ENCODE measurements at regions not wholly inside any gene's neighbourhood (a gene's known extent, or its start where the extent isn't known, plus 50 kb on each side); places are given as distances from the start of the nearest gene placed in this dataset.
A peak's percentile ranks its signal among the peaks of the same experiment; 100 is the strongest.

DNA sequence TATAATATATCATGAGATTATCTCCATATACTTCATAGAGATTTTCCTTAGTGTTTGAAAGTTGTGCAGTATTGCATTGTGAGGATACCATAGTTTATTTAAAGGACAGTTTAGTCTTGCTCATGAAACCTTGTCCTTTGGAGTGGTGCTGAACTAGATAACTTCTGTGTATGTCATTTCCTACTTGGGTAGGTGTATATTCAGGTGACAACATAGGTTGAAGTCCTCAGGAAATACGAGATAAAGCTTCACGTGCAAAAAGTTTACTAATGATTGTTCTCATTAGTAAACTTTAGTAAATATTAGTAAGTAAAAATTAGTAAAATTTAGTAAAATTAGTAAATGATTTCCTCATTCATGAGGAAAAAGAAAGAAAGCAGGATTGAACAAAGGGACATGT is 521.3 kb upstream of the LRRC4C start:
- peaks cover 0 to 10% (median 3%) of the 10 kb centered on the region in 7 donors for H3K9me3 Mint-ChIP-seq
- no peaks in the 10 kb centered on the region for H3K27me3 Mint-ChIP-seq
- H3K27ac Mint-ChIP-seq: no peak overlapping the region
- ATAC-seq (ENCODE audit: low read depth in 2 of 2) (no peak), DNase-seq (no peak)
- H3K36me3 Mint-ChIP-seq: no peaks in the 10 kb centered on the region
- no peak overlapping the region for H3K4me3 Mint-ChIP-seq
- H3K4me1 Mint-ChIP-seq: no peaks in the 10 kb centered on the region

DNA sequence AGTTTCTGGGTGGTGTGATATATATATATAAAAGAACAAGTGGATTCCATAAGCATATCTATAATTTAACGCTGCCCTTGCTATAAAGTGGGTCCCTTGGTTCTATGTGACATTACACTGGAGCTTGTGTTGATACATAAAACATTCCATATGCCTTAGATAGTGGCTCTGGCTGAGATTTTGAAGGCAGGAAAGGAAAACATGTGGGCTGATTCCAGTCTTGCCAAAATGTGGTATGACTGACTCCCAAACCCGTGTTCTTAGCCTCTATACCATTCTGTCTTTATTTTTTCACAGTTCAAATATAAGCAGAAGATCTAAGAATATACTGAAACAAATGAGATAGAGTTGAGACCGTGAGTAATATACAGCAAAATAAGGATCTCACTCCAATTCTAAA is 522.8 kb upstream of the LRRC4C start:
- ATAC-seq (ENCODE audit: low read depth in 2 of 2) (no peak), DNase-seq (no peak)
- Mint-ChIP-seq H3K9me3 (peaks cover 0 to 10% (median 3%) of the 10 kb centered on the region in 7 donors), H3K27me3 (no peaks in the 10 kb centered on the region), H3K36me3 (no peaks in the 10 kb centered on the region), H3K4me1 (no peaks in the 10 kb centered on the region), H3K27ac (no peak overlapping the region), H3K4me3 (no peak overlapping the region)

DNA sequence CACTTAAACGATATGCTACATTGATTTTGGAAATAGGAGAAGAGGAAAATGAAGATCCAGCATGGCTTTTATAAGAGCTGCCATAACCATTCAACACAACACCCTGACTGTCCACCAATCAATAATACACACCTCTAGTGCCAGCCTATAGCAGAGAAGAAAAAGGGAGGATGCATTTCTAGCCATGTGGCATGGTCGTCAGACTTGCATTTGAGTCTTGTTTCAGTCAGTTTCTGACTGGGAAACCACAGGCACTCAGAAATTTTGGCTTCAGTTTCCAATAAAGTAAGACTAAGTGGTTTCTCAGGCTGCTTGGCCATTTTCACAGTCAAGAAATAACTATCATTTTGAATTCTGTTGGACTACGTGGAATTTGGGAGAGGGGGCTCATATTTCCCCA is 523.5 kb upstream of the LRRC4C start:
- Mint-ChIP-seq H3K36me3 (no peaks in the 10 kb centered on the region), H3K4me3 (no peak overlapping the region), H3K9me3 (peaks cover 0 to 10% (median 3%) of the 10 kb centered on the region in 7 donors), H3K27me3 (no peaks in the 10 kb centered on the region), H3K27ac (no peak overlapping the region), H3K4me1 (no peaks in the 10 kb centered on the region)
- ATAC-seq (ENCODE audit: low read depth in 2 of 2): no peak
- no peak for DNase-seq

DNA sequence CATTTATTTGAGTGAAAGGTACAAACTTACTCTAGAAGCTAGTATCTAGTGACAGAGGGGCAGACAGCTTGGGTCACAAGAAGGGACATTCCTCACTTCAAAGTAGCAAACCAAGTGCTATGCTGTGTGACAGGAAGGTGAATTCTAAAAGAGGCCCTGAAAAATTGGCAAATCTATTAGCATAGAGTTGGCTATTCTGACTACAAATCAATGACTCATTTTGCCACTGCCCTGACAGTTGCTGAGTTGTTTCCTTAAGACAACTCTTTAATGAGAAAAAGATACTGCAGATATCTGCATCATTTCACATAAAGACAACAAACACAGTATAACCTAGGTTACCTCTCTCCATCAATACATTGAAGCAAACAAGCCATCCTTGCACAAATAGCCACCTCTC is 524.0 kb upstream of the LRRC4C start:
- Mint-ChIP-seq H3K9me3 (peaks cover 0 to 10% (median 4%) of the 10 kb centered on the region in 7 donors), H3K36me3 (no peaks in the 10 kb centered on the region)

DNA sequence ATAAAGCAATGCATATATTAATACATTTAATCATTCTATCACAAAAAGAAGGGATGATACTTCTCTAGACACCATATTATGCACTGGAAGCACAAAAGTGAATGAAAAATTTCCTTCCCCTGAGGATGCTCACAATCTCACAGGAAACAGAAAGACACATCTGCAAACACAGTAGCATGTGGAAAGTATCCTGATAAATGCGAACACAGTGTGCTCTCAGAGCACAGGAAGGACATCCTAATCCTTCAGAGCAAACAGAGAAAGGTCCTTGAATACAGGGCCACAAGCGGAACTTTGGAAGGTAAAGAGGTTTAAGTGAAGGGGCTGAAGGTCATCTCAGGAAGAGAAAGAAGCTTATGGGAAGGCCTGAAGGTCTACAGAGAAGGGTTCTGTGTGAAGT is 524.6 kb upstream of the LRRC4C start:
- Mint-ChIP-seq H3K4me1 (no peaks in the 10 kb centered on the region), H3K4me3 (no peak overlapping the region), H3K9me3 (peaks cover 0 to 10% (median 4%) of the 10 kb centered on the region in 7 donors), H3K36me3 (no peaks in the 10 kb centered on the region), H3K27ac (no peak overlapping the region), H3K27me3 (no peaks in the 10 kb centered on the region)
- ATAC-seq (ENCODE audit: low read depth in 2 of 2): no peak
- no peak for DNase-seq

More for the DNA sequence above, 524.0 kb upstream of the LRRC4C start:
- Mint-ChIP-seq H3K4me3 (no peak overlapping the region), H3K27ac (no peak overlapping the region), H3K27me3 (no peaks in the 10 kb centered on the region), H3K4me1 (no peaks in the 10 kb centered on the region)
- DNase-seq (no peak), ATAC-seq (ENCODE audit: low read depth in 2 of 2) (no peak)

DNA sequence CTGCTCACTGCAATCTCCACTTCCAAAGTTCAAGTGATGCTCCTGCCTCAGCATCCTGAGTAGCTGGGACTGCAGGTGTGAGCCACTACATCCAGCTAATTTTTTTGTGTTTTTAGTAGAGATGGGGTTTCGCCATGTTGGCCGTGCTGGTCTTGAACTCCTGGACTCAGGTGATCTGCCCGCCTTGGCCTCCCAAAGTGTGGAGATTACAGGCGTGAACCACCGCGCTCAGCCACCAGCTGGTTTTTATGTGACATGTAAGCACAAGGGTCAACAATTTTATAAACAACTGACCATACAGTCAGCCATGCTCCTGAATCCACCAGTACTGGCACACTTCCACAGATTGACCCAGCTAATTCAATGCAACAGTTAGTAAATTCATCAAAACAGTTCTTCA is 526.3 kb upstream of the LRRC4C start:
- Mint-ChIP-seq H3K27me3 (no peaks in the 10 kb centered on the region), H3K9me3 (peaks cover 0 to 10% (median 3%) of the 10 kb centered on the region in 7 donors), H3K36me3 (no peaks in the 10 kb centered on the region), H3K4me1 (no peaks in the 10 kb centered on the region), H3K27ac (no peak overlapping the region), H3K4me3 (no peak overlapping the region)
- no peak for DNase-seq
- ATAC-seq (ENCODE audit: low read depth in 2 of 2): no peak

DNA sequence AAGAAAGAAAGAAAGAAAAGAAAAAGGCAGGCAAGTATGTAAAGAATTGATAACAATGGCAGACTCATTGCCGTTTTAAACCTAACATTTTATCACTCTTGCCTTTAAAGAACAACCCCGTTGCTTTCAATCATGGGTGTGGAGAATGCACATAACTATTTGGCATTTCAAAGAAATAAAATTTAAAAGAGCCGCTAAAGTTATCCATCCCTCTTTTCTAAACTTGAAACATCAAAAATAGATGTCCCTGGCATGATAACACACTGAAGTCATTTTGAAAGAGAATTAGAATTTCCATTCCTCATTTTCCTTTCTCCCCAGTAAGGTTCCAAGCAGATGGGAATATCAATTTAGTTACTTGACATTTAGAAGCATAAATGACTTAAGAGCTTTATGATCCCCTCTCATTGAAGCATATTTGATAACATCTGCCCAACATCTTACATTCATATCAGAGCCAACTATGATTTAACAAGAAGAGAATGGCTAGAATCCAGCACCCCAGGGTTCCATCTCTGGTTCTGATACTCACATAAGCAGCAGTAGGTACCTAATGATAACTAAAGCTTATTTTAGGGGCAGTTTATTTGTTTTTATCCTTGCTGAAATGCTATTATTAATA is 529.6 kb upstream of the LRRC4C start:
- H3K9me3 Mint-ChIP-seq: peaks cover 0 to 16% (median 8%) of the 10 kb centered on the region in 7 donors
- H3K27me3 Mint-ChIP-seq: no peaks in the 10 kb centered on the region
- no peaks in the 10 kb centered on the region for H3K36me3 Mint-ChIP-seq
- no peak overlapping the region for H3K27ac Mint-ChIP-seq
- DNase-seq (no peak), ATAC-seq (ENCODE audit: low read depth in 2 of 2) (no peak)
- H3K4me1 Mint-ChIP-seq: no peaks in the 10 kb centered on the region
- peak overlapping the region in 1 of 8 donors; percentile 27 for H3K4me3 Mint-ChIP-seq

DNA sequence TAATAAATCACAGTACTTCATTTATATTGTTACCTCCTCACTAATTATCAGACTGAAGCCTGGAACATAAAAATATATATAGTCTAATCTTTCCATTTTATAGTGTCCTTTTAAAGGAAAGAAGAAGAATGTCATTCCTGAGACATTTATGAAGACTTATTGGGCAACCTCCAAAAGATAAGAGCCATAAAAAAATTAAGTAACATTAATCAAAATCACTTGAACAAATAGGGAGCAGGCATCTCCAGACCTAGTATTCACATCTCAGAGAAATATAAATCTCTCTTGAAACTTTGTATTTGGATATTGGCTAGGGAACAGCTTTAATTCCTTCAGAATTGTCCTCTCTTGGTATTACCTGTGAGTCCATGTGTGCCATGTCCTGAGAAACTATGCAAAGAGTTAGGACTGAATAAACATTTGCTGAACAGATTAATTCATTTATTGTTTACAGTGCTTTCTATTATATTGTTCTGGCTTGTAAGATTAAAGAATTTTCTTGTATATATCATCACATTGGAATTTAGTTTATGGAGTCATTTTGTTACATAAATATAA is 530.5 kb upstream of the LRRC4C start:
- Mint-ChIP-seq H3K27ac (no peak overlapping the region), H3K27me3 (no peaks in the 10 kb centered on the region), H3K36me3 (no peaks in the 10 kb centered on the region), H3K4me3 (no peak overlapping the region), H3K4me1 (no peaks in the 10 kb centered on the region), H3K9me3 (peaks cover 1 to 22% (median 8%) of the 10 kb centered on the region in 7 donors)
- no peak for ATAC-seq (ENCODE audit: low read depth in 2 of 2)
- no peak for DNase-seq

DNA sequence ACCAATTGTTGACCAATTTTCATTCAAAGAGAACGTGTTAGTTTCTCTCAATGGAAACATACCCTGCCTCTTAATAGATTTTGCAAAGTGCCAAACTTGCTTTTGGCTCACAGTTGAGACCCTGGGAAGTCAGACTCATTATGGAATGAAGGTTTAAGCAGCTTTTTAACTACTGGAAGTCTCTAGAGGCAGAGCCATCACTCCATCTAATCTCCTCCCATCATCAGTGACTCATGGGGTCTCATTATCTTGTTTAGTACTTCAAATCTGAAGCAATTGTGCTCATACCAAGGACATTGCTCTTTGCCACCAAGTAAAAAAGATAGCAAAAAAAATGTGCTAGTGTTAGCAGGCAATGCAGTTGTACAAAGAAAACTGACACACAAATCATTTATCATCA is 537.1 kb upstream of the LRRC4C start:
- H3K4me1 Mint-ChIP-seq: no peaks in the 10 kb centered on the region
- DNase-seq (no peak), ATAC-seq (ENCODE audit: low read depth in 2 of 2) (no peak)
- H3K27ac Mint-ChIP-seq: no peak overlapping the region
- H3K9me3 Mint-ChIP-seq: peaks cover 0 to 22% (median 3%) of the 10 kb centered on the region in 7 donors
- no peaks in the 10 kb centered on the region for H3K27me3 Mint-ChIP-seq
- H3K4me3 Mint-ChIP-seq: no peak overlapping the region
- H3K36me3 Mint-ChIP-seq: no peaks in the 10 kb centered on the region

DNA sequence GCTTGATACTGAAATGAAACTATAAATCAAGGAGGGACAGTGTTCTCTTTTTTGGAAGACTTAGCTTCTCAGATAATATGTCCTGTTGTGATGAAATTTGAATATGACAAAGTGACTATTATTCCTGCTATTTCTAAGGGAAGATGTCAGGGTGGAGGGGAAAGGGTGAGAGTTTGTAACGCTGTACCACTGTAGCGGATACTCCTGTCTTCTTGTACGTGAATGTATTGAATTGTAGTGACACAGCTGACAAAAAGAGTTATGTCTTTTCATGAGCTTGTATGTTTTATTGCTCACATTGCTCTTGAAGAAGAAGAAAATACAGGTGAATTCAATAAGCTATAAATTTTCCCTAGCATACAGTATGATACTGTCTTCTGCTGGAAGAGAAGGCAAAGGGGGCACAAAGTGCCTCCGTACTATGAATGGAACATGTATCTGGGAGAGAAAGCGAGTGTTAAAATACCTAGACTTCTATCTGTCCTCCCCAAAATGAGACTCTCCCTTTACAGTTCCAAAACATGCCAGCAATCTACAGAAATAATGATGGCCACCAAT is 538.5 kb upstream of the LRRC4C start:
- no peaks in the 10 kb centered on the region for H3K4me1 Mint-ChIP-seq
- no peaks in the 10 kb centered on the region for H3K36me3 Mint-ChIP-seq
- DNase-seq (no peak), ATAC-seq (ENCODE audit: low read depth in 2 of 2) (no peak)
- H3K9me3 Mint-ChIP-seq: peaks cover 0 to 17% (median 3%) of the 10 kb centered on the region in 7 donors
- no peak overlapping the region for H3K27ac Mint-ChIP-seq
- H3K27me3 Mint-ChIP-seq: no peaks in the 10 kb centered on the region
- H3K4me3 Mint-ChIP-seq: no peak overlapping the region

DNA sequence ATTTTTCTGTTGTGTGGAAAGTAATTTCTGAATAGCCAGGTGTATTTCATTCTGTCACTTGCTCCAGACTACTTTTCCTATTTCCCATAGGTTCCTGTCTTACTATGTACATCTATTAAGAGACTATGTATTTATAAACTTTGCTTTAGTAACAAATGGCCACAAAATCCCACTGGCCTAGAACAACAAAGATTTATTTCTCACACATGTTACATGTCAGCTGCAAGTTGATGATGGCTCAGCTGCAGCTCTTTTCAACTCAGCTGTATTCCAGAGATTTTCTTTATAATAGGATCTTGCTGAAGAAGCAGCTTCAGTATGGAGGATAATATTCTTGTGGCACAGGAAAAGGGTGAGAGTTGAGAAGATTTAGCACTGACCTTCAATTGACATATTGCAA is 539.6 kb upstream of the LRRC4C start:
- Mint-ChIP-seq H3K27ac (no peak overlapping the region), H3K9me3 (peaks cover 0 to 12% (median 3%) of the 10 kb centered on the region in 7 donors)
- DNase-seq: no peak

DNA sequence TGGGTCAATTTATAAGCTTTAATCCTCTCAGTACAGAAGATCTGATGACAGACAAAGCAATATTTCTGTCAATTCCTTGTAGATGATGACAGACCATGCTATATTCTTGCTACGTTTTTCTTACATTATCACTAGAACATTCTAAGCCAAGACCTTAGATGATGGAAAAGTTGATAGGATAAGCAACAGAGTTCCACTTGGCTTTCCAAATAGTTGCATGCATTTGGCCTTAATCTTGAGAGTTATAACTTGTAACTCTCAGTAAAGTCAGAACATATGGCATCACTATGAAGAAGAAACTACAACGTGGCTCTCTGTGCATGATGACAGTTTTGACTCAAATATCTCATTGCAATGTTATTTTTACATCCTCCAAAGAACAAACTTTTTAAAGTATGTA is 544.3 kb upstream of the LRRC4C start:
- ATAC-seq (ENCODE audit: low read depth in 2 of 2): no peak
- H3K4me3 Mint-ChIP-seq: no peak overlapping the region
- no peaks in the 10 kb centered on the region for H3K4me1 Mint-ChIP-seq
- H3K27me3 Mint-ChIP-seq: no peaks in the 10 kb centered on the region
- H3K9me3 Mint-ChIP-seq: peaks cover 0 to 11% (median 5%) of the 10 kb centered on the region in 7 donors
- H3K36me3 Mint-ChIP-seq: no peaks in the 10 kb centered on the region
- H3K27ac Mint-ChIP-seq: no peak overlapping the region
- no peak for DNase-seq

More for the DNA sequence above, 539.6 kb upstream of the LRRC4C start:
- H3K4me3 Mint-ChIP-seq: no peak overlapping the region
- no peaks in the 10 kb centered on the region for H3K27me3 Mint-ChIP-seq
- H3K4me1 Mint-ChIP-seq: no peaks in the 10 kb centered on the region
- no peaks in the 10 kb centered on the region for H3K36me3 Mint-ChIP-seq
- ATAC-seq (ENCODE audit: low read depth in 2 of 2): no peak

DNA sequence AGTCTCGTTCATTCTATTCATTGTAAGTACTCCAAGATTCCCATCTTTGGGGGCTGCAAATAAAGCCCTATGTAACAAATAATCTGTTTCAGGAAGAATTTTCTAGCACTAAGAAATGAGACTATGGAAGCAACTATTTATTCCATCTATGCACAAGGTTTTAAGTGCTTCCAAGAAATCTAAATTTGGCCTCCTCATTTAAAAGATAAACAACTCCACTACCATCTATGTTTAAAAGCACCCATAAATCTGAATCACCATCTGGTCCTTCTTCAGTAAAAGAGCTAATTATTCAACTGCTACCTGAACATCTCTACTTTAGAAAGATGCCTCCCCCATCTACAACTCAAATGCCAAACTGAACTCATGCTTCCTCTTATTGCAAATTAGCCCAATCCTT is 547.3 kb upstream of the LRRC4C start:
- Mint-ChIP-seq H3K27me3 (no peaks in the 10 kb centered on the region), H3K36me3 (no peaks in the 10 kb centered on the region), H3K4me3 (no peak overlapping the region), H3K4me1 (no peaks in the 10 kb centered on the region), H3K9me3 (peaks cover 0 to 15% (median 7%) of the 10 kb centered on the region in 7 donors), H3K27ac (peak overlapping the region in 1 of 6 donors; percentile 33)
- DNase-seq (no peak), ATAC-seq (ENCODE audit: low read depth in 2 of 2) (no peak)

DNA sequence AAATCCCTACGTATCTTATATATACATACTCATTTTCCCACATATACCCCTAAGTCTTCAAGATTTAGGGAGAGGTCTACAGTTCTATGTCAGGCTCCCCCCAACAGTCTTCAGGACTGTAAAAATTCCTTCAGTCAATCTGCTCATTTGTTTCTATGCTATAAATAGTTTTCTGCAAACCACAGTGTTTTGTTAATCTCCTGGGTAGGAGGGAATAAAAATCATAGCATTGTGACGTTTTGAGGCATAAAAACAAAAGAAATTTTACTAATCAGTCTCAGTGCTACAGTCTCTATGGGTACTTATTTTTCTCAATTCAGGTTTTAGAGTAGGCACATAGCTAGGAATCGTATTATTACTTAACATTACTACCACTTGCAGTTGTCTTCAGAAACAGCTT is 552.8 kb upstream of the LRRC4C start:
- Mint-ChIP-seq H3K27ac (no peak overlapping the region), H3K4me1 (no peaks in the 10 kb centered on the region), H3K9me3 (peaks cover 0 to 14% (median 5%) of the 10 kb centered on the region in 7 donors), H3K36me3 (no peaks in the 10 kb centered on the region), H3K4me3 (no peak overlapping the region), H3K27me3 (no peaks in the 10 kb centered on the region)
- no peak for DNase-seq
- no peak for ATAC-seq (ENCODE audit: low read depth in 2 of 2)

Data from naive B cell (primary cell).